HG03571 (cell line): ENCODE measurements at regions not wholly inside any gene's neighbourhood (a gene's known extent, or its start where the extent isn't known, plus 50 kb on each side); places are given as distances from the start of the nearest gene placed in this dataset.

Experiments used
- ATAC-seq: cut with Tn5 transposase; IDR thresholded peaks from one replicate; pipeline ENCODE4 v1.9.1; 2021; ENCODE audit not compliant: unreplicated experiment

- no peak for ATAC-seq
Measured at GRCh38 chr2:120894966-120895365, 159.3 kb downstream of the GLI2 start.

GRCh38 chr2:120896126-120896525 is 160.5 kb downstream of the GLI2 start:
- ATAC-seq: no peak

- no peak for ATAC-seq
Measured at GRCh38 chr2:120896901-120897300, 161.2 kb downstream of the GLI2 start.

GRCh38 chr2:120897399-120897798 is 161.7 kb downstream of the GLI2 start:
- ATAC-seq: no peak

- no peak for ATAC-seq
Measured at GRCh38 chr2:120898496-120898895, 162.8 kb downstream of the GLI2 start.

GRCh38 chr2:120898961-120899750 is 163.5 kb downstream of the GLI2 start:
- no peak for ATAC-seq

GRCh38 chr2:120899771-120900170 is 164.1 kb downstream of the GLI2 start:
- no peak for ATAC-seq

- ATAC-seq: no peak
Measured at GRCh38 chr2:120901201-120901600, 165.5 kb downstream of the GLI2 start.

- no peak for ATAC-seq
Measured at GRCh38 chr2:120902592-120902991, 166.9 kb downstream of the GLI2 start.

- ATAC-seq: no peak
Measured at GRCh38 chr2:120904379-120904778, 168.7 kb downstream of the GLI2 start.

- no peak for ATAC-seq
Measured at GRCh38 chr2:120904830-120905234, 169.2 kb downstream of the GLI2 start.

GRCh38 chr2:120905298-120905697 is 169.6 kb downstream of the GLI2 start:
- ATAC-seq: no peak

GRCh38 chr2:120905824-120906571 is 170.3 kb downstream of the GLI2 start:
- no peak for ATAC-seq

- ATAC-seq: no peak
Measured at GRCh38 chr2:120906914-120907313, 171.2 kb downstream of the GLI2 start.

GRCh38 chr2:120907822-120908221 is 172.2 kb downstream of the GLI2 start:
- no peak for ATAC-seq

GRCh38 chr2:120908314-120908975 is 172.8 kb downstream of the GLI2 start:
- no peak for ATAC-seq

- ATAC-seq: no peak
Measured at GRCh38 chr2:120909102-120909501, 173.4 kb downstream of the GLI2 start.

- ATAC-seq: no peak
Measured at GRCh38 chr2:120910164-120910563, 174.5 kb downstream of the GLI2 start.

GRCh38 chr2:120910956-120911951 is 175.6 kb downstream of the GLI2 start:
- ATAC-seq: no peak

GRCh38 chr2:120912101-120912985 is 176.7 kb downstream of the GLI2 start:
- ATAC-seq: no peak
